ENCODE measurements at regions not wholly inside any gene's neighbourhood (a gene's known extent, or its start where the extent isn't known, plus 50 kb on each side); places are given as distances from the start of the nearest gene placed in this dataset.

GRCh38 chr11:45394294-45395085, 108.3 kb upstream of the SYT13 start:
- ATAC-seq (ENCODE audit: insufficient read depth, low read depth) (no peak), DNase-seq (no peak)
- Histone ChIP-seq H3K4me1 (ENCODE audit: insufficient read depth, low read length) (no peaks in the 10 kb centered on the region), H3K4me3 (ENCODE audit: low read depth in 1 of 2, low read length in 2 of 2) (no peak overlapping the region), H3K36me3 (ENCODE audit: insufficient read depth, low read length) (no peaks in the 10 kb centered on the region), H3K27ac (ENCODE audit: low read length) (no peak overlapping the region), H3K9me3 (ENCODE audit: insufficient read depth, low read length, severe bottlenecking) (no peaks in the 10 kb centered on the region), H3K79me2 (ENCODE audit: insufficient read depth, low read length) (no peaks in the 10 kb centered on the region), H3K9ac (ENCODE audit: low read depth, low read length) (no peak overlapping the region), H3K27me3 (ENCODE audit: insufficient read depth, low read length, poor library complexity) (peaks cover 13% of the 10 kb centered on the region), H2AFZ (ENCODE audit: low read depth, low read length) (no peak overlapping the region), H4K20me1 (ENCODE audit: insufficient read depth, low read length) (no peaks in the 10 kb centered on the region), H3K4me2 (ENCODE audit: insufficient read depth, low read length) (no peak overlapping the region)
- no peak for TF ChIP-seq EZH2 (IDR thresholded peaks at IDR 0.05; ENCODE audit: borderline replicate concordance, low read depth, low read length, severe bottlenecking)
- no peak for TF ChIP-seq CTCF (IDR thresholded peaks at IDR 0.05; ENCODE audit: borderline replicate concordance, extremely low read depth, low read length, poor library complexity, severe bottlenecking)

- Histone ChIP-seq H3K27ac (ENCODE audit: low read length) (no peak overlapping the region), H3K4me3 (ENCODE audit: low read depth in 1 of 2, low read length in 2 of 2) (no peak overlapping the region), H3K36me3 (ENCODE audit: insufficient read depth, low read length) (no peaks in the 10 kb centered on the region), H3K9ac (ENCODE audit: low read depth, low read length) (no peak overlapping the region), H3K27me3 (ENCODE audit: insufficient read depth, low read length, poor library complexity) (peaks cover 13% of the 10 kb centered on the region), H3K79me2 (ENCODE audit: insufficient read depth, low read length) (no peaks in the 10 kb centered on the region), H3K9me3 (ENCODE audit: insufficient read depth, low read length, severe bottlenecking) (no peaks in the 10 kb centered on the region), H3K4me1 (ENCODE audit: insufficient read depth, low read length) (no peaks in the 10 kb centered on the region), H2AFZ (ENCODE audit: low read depth, low read length) (no peak overlapping the region), H4K20me1 (ENCODE audit: insufficient read depth, low read length) (no peaks in the 10 kb centered on the region), H3K4me2 (ENCODE audit: insufficient read depth, low read length) (no peak overlapping the region)
- no peak for DNase-seq
- ATAC-seq (ENCODE audit: insufficient read depth, low read depth): no peak
- TF ChIP-seq EZH2 (IDR thresholded peaks at IDR 0.05; ENCODE audit: borderline replicate concordance, low read depth, low read length, severe bottlenecking): no peak
- no peak for TF ChIP-seq CTCF (IDR thresholded peaks at IDR 0.05; ENCODE audit: borderline replicate concordance, extremely low read depth, low read length, poor library complexity, severe bottlenecking)
These were observed 107.7 kb upstream of the SYT13 start for GRCh38 chr11:45393826-45394225.

DNA sequence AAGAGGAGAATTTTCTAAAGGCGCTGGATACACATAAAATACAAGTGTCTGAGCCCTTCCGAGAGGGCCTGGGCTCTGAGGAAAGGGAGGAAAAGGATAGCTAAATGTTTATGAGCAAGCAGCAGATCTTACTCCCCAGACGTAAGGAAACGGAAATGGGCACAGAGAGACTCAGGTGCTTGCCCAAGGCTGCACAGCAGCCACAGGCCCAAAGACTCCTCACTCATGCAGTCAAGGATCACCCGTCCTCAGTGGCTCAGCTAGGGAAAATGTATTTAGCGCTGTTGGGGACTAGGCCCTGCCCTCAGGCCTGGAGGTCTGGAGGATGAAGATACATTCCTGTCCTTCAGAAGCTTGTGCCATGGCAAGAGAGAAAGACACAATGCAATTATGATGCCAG, 107.2 kb upstream of the SYT13 start:
- Histone ChIP-seq H3K36me3 (ENCODE audit: insufficient read depth, low read length) (no peaks in the 10 kb centered on the region), H3K9ac (ENCODE audit: low read depth, low read length) (no peak overlapping the region), H3K4me1 (ENCODE audit: insufficient read depth, low read length) (no peaks in the 10 kb centered on the region), H3K4me2 (ENCODE audit: insufficient read depth, low read length) (no peak overlapping the region), H3K27me3 (ENCODE audit: insufficient read depth, low read length, poor library complexity) (peaks cover 15% of the 10 kb centered on the region), H3K4me3 (ENCODE audit: low read depth in 1 of 2, low read length in 2 of 2) (no peak overlapping the region), H4K20me1 (ENCODE audit: insufficient read depth, low read length) (no peaks in the 10 kb centered on the region; the same call in 1 of the 2 replicates), H3K9me3 (ENCODE audit: insufficient read depth, low read length, severe bottlenecking) (no peaks in the 10 kb centered on the region), H3K27ac (ENCODE audit: low read length) (no peak overlapping the region), H3K79me2 (ENCODE audit: insufficient read depth, low read length) (no peaks in the 10 kb centered on the region), H2AFZ (ENCODE audit: low read depth, low read length) (no peak overlapping the region)
- no peak for TF ChIP-seq EZH2 (IDR thresholded peaks at IDR 0.05; ENCODE audit: borderline replicate concordance, low read depth, low read length, severe bottlenecking)
- no peak for TF ChIP-seq CTCF (IDR thresholded peaks at IDR 0.05; ENCODE audit: borderline replicate concordance, extremely low read depth, low read length, poor library complexity, severe bottlenecking)
- ATAC-seq (ENCODE audit: insufficient read depth, low read depth) (no peak), DNase-seq (no peak)

All from DND-41 (cell line).